IMR-90 (cell line): ENCODE measurements at regions not wholly inside any gene's neighbourhood (a gene's known extent, or its start where the extent isn't known, plus 50 kb on each side); places are given as distances from the start of the nearest gene placed in this dataset.

Source experiments
- ATAC-seq: fragments of 200-7000 bp; cut with Tn5 transposase; 2 replicates; pipeline ENCODE4 v1.9.1; 2020; ENCODE audit warnings: low read depth, mild to moderate bottlenecking, moderate library complexity
- BruUV-seq: library from RNA; stranded (reverse); fragments of 400-500 nt; replicated peaks from 2 replicates; lab custom pipeline; 2021; lab: Mats Ljungman, UMichigan
- CTCF ChIA-PET: fragments of 300-600 bp; formaldehyde crosslinking; extraction: SDS; loops from one replicate; lab custom pipeline; 2021; ENCODE audit warnings: antibody characterized with exemption; lab: Yijun Ruan, JAX
- POLR2A ChIA-PET: fragments of 300-600 bp; sonication (Branson Sonifier 250); formaldehyde crosslinking; loops from one replicate; lab custom pipeline; 2022; ENCODE audit warnings: antibody characterized with exemption; ENCODE audit not compliant: unreplicated experiment; lab: Charles Lee
- DNase-seq: peaks from one replicate; pipeline ENCODE4 v3.0.0; 2013
- H2AFZ ChIP-seq: replicated peaks from 2 replicates; pipeline ENCODE3; 2013; ENCODE audit warnings: low read length, mild to moderate bottlenecking; ENCODE audit not compliant: poor library complexity
- H2AK5ac ChIP-seq: 2 replicates; pipeline ENCODE4 v1.6.1; 2013; ENCODE audit warnings: low read depth, low read length, inconsistent platforms
- H2AK9ac ChIP-seq: replicated peaks from 2 replicates; pipeline ENCODE3; 2013; ENCODE audit warnings: mild to moderate bottlenecking, low read depth, low read length, moderate library complexity; ENCODE audit not compliant: poor library complexity
- H2BK120ac ChIP-seq: 2 replicates; pipeline ENCODE4 v1.6.1; 2013; ENCODE audit warnings: low read depth, low read length, inconsistent platforms
- H2BK15ac ChIP-seq: 3 replicates; pipeline ENCODE4 v1.6.1; 2013; ENCODE audit warnings: low read depth, low read length, inconsistent platforms
- H2BK20ac ChIP-seq: 2 replicates; pipeline ENCODE4 v1.6.1; 2013; ENCODE audit warnings: low read depth, mild to moderate bottlenecking, inconsistent platforms, low read length, moderate library complexity
- H2BK5ac ChIP-seq: 2 replicates; pipeline ENCODE4 v1.6.1; 2013; ENCODE audit warnings: mild to moderate bottlenecking, low read depth, low read length, inconsistent platforms; ENCODE audit not compliant: poor library complexity, severe bottlenecking
- H3K14ac ChIP-seq: replicated peaks from 2 replicates; pipeline ENCODE4 v1.6.1; 2013; ENCODE audit warnings: low read depth, low read length, inconsistent platforms
- H3K18ac ChIP-seq: 2 replicates; pipeline ENCODE4 v1.6.1; 2013; ENCODE audit warnings: low read depth, low read length, control low read depth
- H3K23ac ChIP-seq: 2 replicates; pipeline ENCODE4 v1.6.1; 2013; ENCODE audit warnings: low read depth, low read length, inconsistent platforms
- H3K27ac ChIP-seq: 2 replicates; pipeline ENCODE4 v1.5.1; 2013; ENCODE audit warnings: mild to moderate bottlenecking, control low read depth, low read length; ENCODE audit not compliant: insufficient read depth
- H3K27me3 ChIP-seq: 2 replicates; pipeline ENCODE4 v1.6.1; 2013; ENCODE audit warnings: low read length; ENCODE audit not compliant: control insufficient read depth, insufficient read depth
- H3K36me3 ChIP-seq: 2 replicates; pipeline ENCODE4 v1.6.1; 2013; ENCODE audit warnings: low read length, mixed read lengths; ENCODE audit not compliant: control insufficient read depth, insufficient read depth
- H3K4ac ChIP-seq: 2 replicates; pipeline ENCODE4 v1.6.1; 2013; ENCODE audit warnings: low read depth, low read length, inconsistent platforms
- H3K4me1 ChIP-seq: 2 replicates; pipeline ENCODE4 v1.6.1; 2013; ENCODE audit warnings: low read length, mixed read lengths; ENCODE audit not compliant: control insufficient read depth, insufficient read depth
- H3K4me2 ChIP-seq: 2 replicates; pipeline ENCODE4 v1.6.1; 2013; ENCODE audit warnings: low read depth, mild to moderate bottlenecking, control low read depth, low read length, moderate library complexity
- H3K4me3 ChIP-seq: 2 replicates; pipeline ENCODE4 v1.5.1; 2013; ENCODE audit warnings: low read depth, mild to moderate bottlenecking, control low read depth, low read length, moderate library complexity; ENCODE audit not compliant: insufficient read depth
- H3K56ac ChIP-seq: 2 replicates; pipeline ENCODE4 v1.6.1; 2013; ENCODE audit warnings: low read length, inconsistent platforms; ENCODE audit not compliant: insufficient read depth; ENCODE audit errors: extremely low read depth
- H3K79me1 ChIP-seq, 2 experiments: 2 replicates each; pipeline ENCODE4 v1.6.1; 2013; ENCODE audit warnings: low read length in 2 of 2, inconsistent platforms in 1 of 2, low read depth in 1 of 2
- H3K9ac ChIP-seq: 2 replicates; pipeline ENCODE4 v1.6.1; 2013; ENCODE audit warnings: low read depth, low read length, control low read depth
- H3K9me1 ChIP-seq: 2 replicates; pipeline ENCODE4 v1.6.1; 2013; ENCODE audit warnings: low read length, inconsistent platforms; ENCODE audit not compliant: insufficient read depth
- H3K9me3 ChIP-seq: 2 replicates; pipeline ENCODE4 v1.6.1; 2013; ENCODE audit warnings: low read length; ENCODE audit not compliant: control insufficient read depth, insufficient read depth
- H4K20me1 ChIP-seq: 2 replicates; pipeline ENCODE4 v1.6.1; 2013; ENCODE audit warnings: low read length, inconsistent platforms; ENCODE audit not compliant: insufficient read depth
- H4K5ac ChIP-seq: 2 replicates; pipeline ENCODE4 v1.6.1; 2013; ENCODE audit warnings: mild to moderate bottlenecking, low read depth, low read length, control low read depth
- H4K8ac ChIP-seq, 2 experiments: 2 replicates each; pipeline ENCODE4 v1.6.1; 2013; ENCODE audit warnings: low read depth in 2 of 2, low read length in 2 of 2, control low read depth in 1 of 2, inconsistent platforms in 1 of 2
- H4K91ac ChIP-seq: 2 replicates; pipeline ENCODE4 v1.6.1; 2013; ENCODE audit warnings: low read depth, low read length, inconsistent platforms; ENCODE audit not compliant: insufficient read depth
- CEBPB ChIP-seq: IDR thresholded peaks from 2 replicates; pipeline ENCODE4 v1.6.1; 2012; ENCODE audit warnings: low read depth, low read length, improper control_type of control experiment
- ELK1 ChIP-seq: fragments of 150-350 bp; IDR thresholded peaks from 2 replicates; pipeline ENCODE4 v1.6.1; 2016; ENCODE audit warnings: low read depth, mild to moderate bottlenecking, low read length, moderate library complexity, borderline replicate concordance
- RCOR1 ChIP-seq: IDR thresholded peaks from 2 replicates; pipeline ENCODE4 v1.6.1; 2012; ENCODE audit warnings: mild to moderate bottlenecking, low read length, improper control_type of control experiment; ENCODE audit not compliant: insufficient replicate concordance
- SMC3 ChIP-seq: fragments of 150-350 bp; IDR thresholded peaks from 2 replicates; pipeline ENCODE4 v1.6.1; 2016; ENCODE audit warnings: low read depth, mild to moderate bottlenecking, antibody characterized with exemption, low read length, moderate library complexity
- WGBS, 2 experiments: methylation state at CpG; one replicate each; pipeline versions ENCODE4 v1.1.5 to v1.1.7; 2013; ENCODE audit warnings: missing lambda C conversion rate in 2 of 2; ENCODE audit not compliant: insufficient read length in 1 of 2; ENCODE audit errors: extremely low coverage in 2 of 2; 5-methylcytosine and 5-hydroxymethylcytosine counted together
- dilution Hi-C: fragments of 300-500 bp; cut with HindIII; formaldehyde crosslinking; loops from one replicate; pipeline ENCODE4 v1.14.3; 2018; ENCODE audit warnings: low sequenced_read_pairs; ENCODE audit not compliant: unreplicated experiment
- in situ Hi-C: fragments of 300-500 bp; cut with MboI; formaldehyde crosslinking; loops from 3 replicates; pipeline ENCODE4 v1.14.3; 2019; ENCODE audit warnings: low sequenced_read_pairs, inconsistent platforms, mixed read lengths
- intact Hi-C: fragments of 100-400 bp; cut with micrococcal nuclease; formaldehyde crosslinking; loops from 2 replicates; pipeline ENCODE4 v1.10.0; 2022

- Histone ChIP-seq H2BK120ac (no peak overlapping the region), H3K4me1 (no peaks in the 10 kb centered on the region), H2AK9ac (no peak overlapping the region), H2BK20ac (no peak overlapping the region), H3K27ac (no peak overlapping the region), H3K56ac (no peak overlapping the region), H2BK5ac (no peak overlapping the region), H2BK15ac (no peak overlapping the region), H3K9ac (no peak overlapping the region), H3K9me1 (no peaks in the 10 kb centered on the region), H2AFZ (no peak overlapping the region), H3K4ac (no peak overlapping the region), H3K18ac (no peak overlapping the region), H4K8ac (no peak overlapping the region), H3K4me3 (no peak overlapping the region), H3K36me3 (no peaks in the 10 kb centered on the region), H3K79me1 (no peaks in the 10 kb centered on the region), H3K4me2 (no peak overlapping the region), H3K9me3 (peaks cover 4% of the 10 kb centered on the region; the same call in 1 of the 2 replicates), H4K20me1 (no peaks in the 10 kb centered on the region), H2AK5ac (no peak overlapping the region), H4K5ac (no peak overlapping the region), H3K27me3 (no peaks in the 10 kb centered on the region), H3K14ac (no peak overlapping the region), H4K91ac (no peak overlapping the region), H3K23ac (no peak overlapping the region)
- DNase-seq (no peak), ATAC-seq (no peak)
- in situ Hi-C loops (no loop called here), intact Hi-C loops (no loop called here), dilution Hi-C loops (no loop called here)
- 83% methylated on average over 2 of the region's 3 CpGs; no CpG with 5 or more reads in 1 of the 2 experiments for WGBS, 2 experiments
- TF ChIP-seq CEBPB = no peak
- TF ChIP-seq ELK1 = no peak
- no peak for TF ChIP-seq RCOR1
- no peak for TF ChIP-seq SMC3
- BruUV-seq = no TSS peak
- ChIA-PET POLR2A (no interaction called here), CTCF (interaction anchor here (0.6 kb wide), 1 partner anchor 8 kb away, joined by 4 read pairs; no protein-coding TSS in a partner anchor)
Measured at GRCh38 chr6:140809694-140810101, 1323.0 kb upstream of the GJE1 start.
